DOHH2 (cell line): ENCODE measurements at regions not wholly inside any gene's neighbourhood (a gene's known extent, or its start where the extent isn't known, plus 50 kb on each side); places are given as distances from the start of the nearest gene placed in this dataset.

ENCODE experiments used
- H3F3A ChIP-seq: fragments of 200-600 bp; sonication (generic), shearing (Covaris generic); 2 replicates; pipeline ENCODE4 v1.6.0; 2016; ENCODE audit warnings: antibody characterized with exemption, mild to moderate bottlenecking; ENCODE audit not compliant: control insufficient read depth, insufficient read depth
- H3K27ac ChIP-seq: fragments of 200-600 bp; sonication (generic); 2 replicates; pipeline ENCODE4 v1.5.1; 2014; ENCODE audit warnings: low read depth, mild to moderate bottlenecking, low read length, moderate library complexity
- H3K27me3 ChIP-seq: fragments of 200-600 bp; sonication (generic); 2 replicates; pipeline ENCODE4 v1.6.1; 2014; ENCODE audit warnings: mild to moderate bottlenecking, low read length, mixed read lengths; ENCODE audit not compliant: control insufficient read depth
- H3K36me3 ChIP-seq: fragments of 200-600 bp; sonication (generic); 2 replicates; pipeline ENCODE4 v1.6.1; 2014; ENCODE audit warnings: mild to moderate bottlenecking, low read length, moderate library complexity, mixed read lengths; ENCODE audit not compliant: control insufficient read depth
- H3K4me1 ChIP-seq: fragments of 200-600 bp; sonication (generic); 2 replicates; pipeline ENCODE4 v1.6.1; 2014; ENCODE audit warnings: mild to moderate bottlenecking, low read length, mixed read lengths; ENCODE audit not compliant: control insufficient read depth
- H3K4me2 ChIP-seq: fragments of 200-600 bp; sonication (generic); 2 replicates; pipeline ENCODE4 v1.6.0; 2014; ENCODE audit warnings: mild to moderate bottlenecking, low read length, moderate library complexity
- H3K4me3 ChIP-seq: fragments of 200-600 bp; sonication (generic); 2 replicates; pipeline ENCODE4 v1.5.1; 2014; ENCODE audit warnings: mild to moderate bottlenecking, low read length, mixed read lengths
- H3K79me2 ChIP-seq: fragments of 200-600 bp; sonication (generic); 2 replicates; pipeline ENCODE4 v1.6.1; 2014; ENCODE audit warnings: mild to moderate bottlenecking, low read length, mixed read lengths; ENCODE audit not compliant: control insufficient read depth
- H3K9me2 ChIP-seq: fragments of 200-600 bp; sonication (generic); replicated peaks from 2 replicates; pipeline ENCODE4 v1.6.1; 2014; ENCODE audit warnings: mild to moderate bottlenecking, low read length, mixed read lengths; ENCODE audit not compliant: control insufficient read depth
- H3K9me3 ChIP-seq: fragments of 200-600 bp; sonication (generic); 2 replicates; pipeline ENCODE4 v1.6.1; 2014; ENCODE audit warnings: antibody characterized with exemption, low read length, mixed read lengths; ENCODE audit not compliant: control insufficient read depth, insufficient read depth
- H4K20me1 ChIP-seq: fragments of 200-600 bp; sonication (generic); 2 replicates; pipeline ENCODE4 v1.6.0; 2014; ENCODE audit warnings: low read depth, mild to moderate bottlenecking, antibody characterized with exemption, low read length, moderate library complexity; ENCODE audit not compliant: control insufficient read depth, insufficient read depth
- EZH2phosphoT487 ChIP-seq: fragments of 200-600 bp; sonication (generic); IDR thresholded peaks from 2 replicates; pipeline ENCODE4 v1.6.1; 2017; ENCODE audit warnings: borderline replicate concordance, mild to moderate bottlenecking, antibody characterized with exemption, low read length, moderate library complexity, mixed read lengths
- TF ChIP-seq, protein P1 (sequence below): fragments of 200-600 bp; sonication (generic); IDR thresholded peaks from one replicate; pipeline ENCODE4 v1.5.1; 2014; ENCODE audit warnings: antibody characterized with exemption, mild to moderate bottlenecking, low read depth, low read length; ENCODE audit not compliant: poor library complexity, severe bottlenecking

DNA sequence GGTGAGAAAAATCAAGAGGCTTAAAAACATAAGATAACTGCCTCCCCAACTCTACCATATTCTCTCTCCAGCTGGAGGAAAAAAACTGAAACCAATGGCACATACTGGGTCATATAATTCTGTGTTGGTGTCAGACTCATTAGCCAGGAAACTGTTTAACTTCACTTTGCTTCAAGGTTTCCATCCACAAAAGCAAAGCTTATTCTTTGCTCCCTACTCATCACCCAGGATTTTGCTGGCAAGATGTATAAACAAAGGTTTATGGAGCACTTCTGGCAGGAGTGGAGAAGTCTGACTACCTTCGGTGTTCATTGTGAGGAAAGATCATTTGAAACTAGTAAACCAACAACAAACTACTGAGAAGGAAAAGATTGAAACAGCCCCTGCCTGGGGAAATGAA lies 197.5 kb upstream of the SERP2 start:
- Histone ChIP-seq H3K4me2 (no peak overlapping the region), H4K20me1 (no peaks in the 10 kb centered on the region), H3K79me2 (no peaks in the 10 kb centered on the region), H3K4me3 (no peak overlapping the region), H3K36me3 (no peaks in the 10 kb centered on the region), H3K4me1 (no peaks in the 10 kb centered on the region), H3K9me2 (no peaks in the 10 kb centered on the region), H3K27ac (no peak overlapping the region), H3F3A (no peaks in the 10 kb centered on the region), H3K27me3 (no peaks in the 10 kb centered on the region), H3K9me3 (no peaks in the 10 kb centered on the region)
- TF ChIP-seq, protein P1, sequence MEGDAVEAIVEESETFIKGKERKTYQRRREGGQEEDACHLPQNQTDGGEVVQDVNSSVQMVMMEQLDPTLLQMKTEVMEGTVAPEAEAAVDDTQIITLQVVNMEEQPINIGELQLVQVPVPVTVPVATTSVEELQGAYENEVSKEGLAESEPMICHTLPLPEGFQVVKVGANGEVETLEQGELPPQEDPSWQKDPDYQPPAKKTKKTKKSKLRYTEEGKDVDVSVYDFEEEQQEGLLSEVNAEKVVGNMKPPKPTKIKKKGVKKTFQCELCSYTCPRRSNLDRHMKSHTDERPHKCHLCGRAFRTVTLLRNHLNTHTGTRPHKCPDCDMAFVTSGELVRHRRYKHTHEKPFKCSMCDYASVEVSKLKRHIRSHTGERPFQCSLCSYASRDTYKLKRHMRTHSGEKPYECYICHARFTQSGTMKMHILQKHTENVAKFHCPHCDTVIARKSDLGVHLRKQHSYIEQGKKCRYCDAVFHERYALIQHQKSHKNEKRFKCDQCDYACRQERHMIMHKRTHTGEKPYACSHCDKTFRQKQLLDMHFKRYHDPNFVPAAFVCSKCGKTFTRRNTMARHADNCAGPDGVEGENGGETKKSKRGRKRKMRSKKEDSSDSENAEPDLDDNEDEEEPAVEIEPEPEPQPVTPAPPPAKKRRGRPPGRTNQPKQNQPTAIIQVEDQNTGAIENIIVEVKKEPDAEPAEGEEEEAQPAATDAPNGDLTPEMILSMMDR: no peak
- no peak for TF ChIP-seq EZH2phosphoT487

DNA sequence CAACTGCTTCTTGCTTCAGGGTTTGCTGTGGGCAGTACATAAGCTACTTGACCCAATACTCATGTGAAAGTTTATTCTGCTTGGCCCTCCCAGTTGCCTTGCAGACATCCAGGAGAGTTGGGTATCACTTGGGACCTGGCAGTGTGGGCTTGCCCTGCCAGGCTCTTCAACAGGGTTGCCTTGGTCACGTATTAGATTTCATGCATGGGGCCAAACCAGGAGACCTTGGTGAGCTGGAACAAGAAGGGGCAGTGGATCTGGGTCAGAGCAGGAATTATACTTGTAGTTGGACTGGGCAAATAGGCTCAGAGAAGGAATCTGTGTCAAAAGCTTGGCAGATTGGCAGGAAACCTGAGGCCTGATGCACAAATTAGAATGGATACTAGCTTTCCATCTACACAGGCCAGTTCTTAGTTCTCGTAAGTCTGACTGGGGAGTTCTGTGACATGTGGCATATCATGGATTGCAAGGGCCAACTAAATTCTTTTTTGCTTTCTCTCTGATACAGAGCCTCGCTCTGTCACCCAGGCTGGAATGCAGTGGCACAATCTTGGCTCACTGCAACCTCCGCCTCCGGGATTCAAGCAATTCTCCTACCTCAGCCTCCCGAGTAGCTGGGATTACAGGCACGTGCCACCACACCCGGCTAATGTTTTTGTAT lies 192.6 kb upstream of the SERP2 start:
- H3K36me3 ChIP-seq: no peaks in the 10 kb centered on the region
- no peaks in the 10 kb centered on the region for H3K9me2 ChIP-seq
- no peak overlapping the region for H3K27ac ChIP-seq
- H3K79me2 ChIP-seq: no peaks in the 10 kb centered on the region
- H3F3A ChIP-seq: no peaks in the 10 kb centered on the region
- H3K4me1 ChIP-seq: no peaks in the 10 kb centered on the region
- no peaks in the 10 kb centered on the region for H4K20me1 ChIP-seq
- H3K9me3 ChIP-seq: peaks cover 4% of the 10 kb centered on the region; the same call in 1 of the 2 replicates
- no peak overlapping the region for H3K4me3 ChIP-seq
- H3K4me2 ChIP-seq: no peak overlapping the region
- TF ChIP-seq, protein P1: no peak
- no peak for TF ChIP-seq EZH2phosphoT487
- H3K27me3 ChIP-seq: no peaks in the 10 kb centered on the region

DNA sequence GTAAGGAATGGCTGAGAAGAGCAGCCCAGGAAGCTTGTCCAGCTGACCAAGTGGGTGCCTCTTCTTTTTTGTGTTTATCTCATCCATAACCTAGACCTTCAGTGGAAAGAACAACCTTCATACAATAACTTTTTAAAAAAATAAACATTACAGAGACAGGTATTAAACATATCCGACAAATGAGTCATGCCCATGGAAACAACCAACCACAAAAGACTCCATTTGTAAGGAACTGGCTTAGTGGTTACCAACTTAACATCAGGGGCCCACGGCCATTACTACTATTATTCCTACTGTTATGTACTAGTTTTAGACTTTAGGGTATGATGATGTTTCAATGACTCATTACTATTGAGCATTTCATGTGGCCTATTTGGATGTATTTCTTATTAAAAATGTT lies 191.7 kb upstream of the SERP2 start:
- Histone ChIP-seq H3K4me2 (no peak overlapping the region), H4K20me1 (no peaks in the 10 kb centered on the region)

More for the DNA sequence above, 191.7 kb upstream of the SERP2 start:
- Histone ChIP-seq H3K27me3 (no peaks in the 10 kb centered on the region), H3K27ac (no peak overlapping the region), H3F3A (no peaks in the 10 kb centered on the region), H3K79me2 (no peaks in the 10 kb centered on the region), H3K4me1 (no peaks in the 10 kb centered on the region), H3K4me3 (no peak overlapping the region), H3K9me3 (peaks cover 4% of the 10 kb centered on the region; the same call in 1 of the 2 replicates), H3K9me2 (no peaks in the 10 kb centered on the region), H3K36me3 (no peaks in the 10 kb centered on the region)
- TF ChIP-seq EZH2phosphoT487: no peak
- TF ChIP-seq, protein P1: no peak
